HCT116 (cell line): ENCODE measurements at regions not wholly inside any gene's neighbourhood (a gene's known extent, or its start where the extent isn't known, plus 50 kb on each side); places are given as distances from the start of the nearest gene placed in this dataset.

Experiments
- ATAC-seq: fragments of 200-7000 bp; cut with Tn5 transposase; 2 replicates; pipeline ENCODE4 v1.9.1; 2020; ENCODE audit warnings: mild to moderate bottlenecking, moderate library complexity
- BruUV-seq: library from RNA; stranded (reverse); fragments of 400-500 nt; replicated peaks from 2 replicates; lab custom pipeline; 2021; lab: Mats Ljungman, UMichigan
- CTCF ChIA-PET: fragments of 300-600 bp; sonication (Branson Sonifier 250); formaldehyde crosslinking; loops from one replicate; lab custom pipeline; 2021; ENCODE audit warnings: antibody characterized with exemption; lab: Charles Lee
- POLR2A ChIA-PET: fragments of 300-600, 350-600 bp; sonication (Branson Sonifier 250); formaldehyde crosslinking; loops from one replicate; lab custom pipeline; 2021; ENCODE audit warnings: antibody characterized with exemption; lab: Charles Lee
- RAD21 ChIA-PET, 2 experiments: fragments of 300-600 bp; sonication (Branson Sonifier 250); formaldehyde crosslinking; loops; one replicate each; lab custom pipeline; 2023; ENCODE audit warnings: low total read pairs in 2 of 2; ENCODE audit not compliant: uncharacterized antibody in 2 of 2, unreplicated experiment in 2 of 2, low non-redundant PET in 1 of 2; lab: Charles Lee
- DNase-seq: peaks from one replicate; pipeline ENCODE4 v3.0.0-alpha.2; 2010; ENCODE audit warnings: low read depth, low spot score
- H2AFZ ChIP-seq: fragments of 200-600 bp; shearing (Covaris generic), sonication (generic); 2 replicates; pipeline ENCODE4 v1.6.1; 2017; ENCODE audit warnings: low read depth, mixed run types, mixed read lengths, antibody characterized with exemption, low read length; ENCODE audit not compliant: poor library complexity, severe bottlenecking
- H3K27ac ChIP-seq: 2 replicates; pipeline ENCODE4 v1.5.1; 2012; ENCODE audit warnings: low read depth, low read length
- H3K27me3 ChIP-seq: fragments of 200-600 bp; sonication (generic); 2 replicates; pipeline ENCODE4 v1.6.1; 2016; ENCODE audit warnings: mixed run types, low read length, mixed read lengths; ENCODE audit not compliant: insufficient read depth
- H3K36me3 ChIP-seq, 2 experiments: fragments of 200-500 bp in 1 of 2; fragments of 200-600 bp in 1 of 2; sonication (Bioruptor generic) in 1 of 2; sonication (generic) in 1 of 2; 2 replicates each; pipeline versions ENCODE4 v1.5.1 to v1.6.1; 2014 to 2016; ENCODE audit warnings: low read length in 2 of 2, inconsistent platforms in 1 of 2, mixed read lengths in 1 of 2, mixed run types in 1 of 2; ENCODE audit not compliant: insufficient read depth in 2 of 2, control insufficient read depth in 1 of 2
- H3K4me1 ChIP-seq, 2 experiments: fragments of 200-600 bp in 1 of 2; sonication (generic) in 1 of 2; 2 replicates each; pipeline versions ENCODE4 v1.5.1 to v1.6.1; 2012 to 2017; ENCODE audit warnings: low read length in 2 of 2, inconsistent platforms in 1 of 2, mild to moderate bottlenecking in 1 of 2, mixed read lengths in 1 of 2, mixed run types in 1 of 2, moderate library complexity in 1 of 2; ENCODE audit not compliant: insufficient read depth in 2 of 2, control insufficient read depth in 1 of 2
- H3K4me2 ChIP-seq: fragments of 200-600 bp; sonication (generic); 2 replicates; pipeline ENCODE4 v1.6.1; 2017; ENCODE audit warnings: mixed run types, low read length, mixed read lengths
- H3K4me3 ChIP-seq, 2 experiments: fragments of 200-600 bp in 1 of 2; sonication (generic) in 1 of 2; replicated peaks in 1 of 2; 2 replicates each; pipeline ENCODE4 v1.5.1; 2011 to 2016; ENCODE audit warnings: low read length in 2 of 2, control low read depth in 1 of 2, low read depth in 1 of 2, mild to moderate bottlenecking in 1 of 2, mixed read lengths in 1 of 2, mixed run types in 1 of 2
- H3K79me2 ChIP-seq: fragments of 200-600 bp; sonication (generic); 2 replicates; pipeline ENCODE4 v1.6.1; 2017; ENCODE audit warnings: mild to moderate bottlenecking, mixed run types, low read length, moderate library complexity, mixed read lengths; ENCODE audit not compliant: insufficient read depth
- H3K9ac ChIP-seq: fragments of 200-600 bp; sonication (generic); 2 replicates; pipeline ENCODE4 v1.6.1; 2016; ENCODE audit warnings: low read length, mixed read lengths
- H3K9me2 ChIP-seq: fragments of 200-600 bp; sonication (generic), shearing (Covaris generic); 2 replicates; pipeline ENCODE4 v1.6.1; 2017; ENCODE audit warnings: mixed run types, mild to moderate bottlenecking, moderate library complexity; ENCODE audit not compliant: insufficient read depth
- H3K9me3 ChIP-seq, 2 experiments: fragments of 200-500 bp in 1 of 2; fragments of 200-600 bp in 1 of 2; sonication (Bioruptor generic) in 1 of 2; sonication (generic) in 1 of 2; 2 replicates each; pipeline ENCODE4 v1.6.1; 2014 to 2017; ENCODE audit warnings: low read length in 2 of 2, mixed read lengths in 2 of 2, inconsistent platforms in 1 of 2, low read depth in 1 of 2, mild to moderate bottlenecking in 1 of 2, mixed run types in 1 of 2, moderate library complexity in 1 of 2; ENCODE audit not compliant: control insufficient read depth in 1 of 2, insufficient read depth in 1 of 2
- H4K20me1 ChIP-seq: fragments of 200-600 bp; sonication (generic), shearing (Covaris generic); 2 replicates; pipeline ENCODE4 v1.6.1; 2017; ENCODE audit warnings: mixed run types, mild to moderate bottlenecking, moderate library complexity; ENCODE audit not compliant: insufficient read depth
- EGR1 ChIP-seq: IDR thresholded peaks from 2 replicates; pipeline ENCODE4 v1.6.1; 2012; ENCODE audit warnings: low read depth
- ELF1 ChIP-seq: IDR thresholded peaks from 2 replicates; pipeline ENCODE4 v1.6.1; 2012; ENCODE audit warnings: low read depth, borderline replicate concordance
- RAD21 ChIP-seq: IDR thresholded peaks from 2 replicates; pipeline ENCODE4 v1.6.1; 2012; ENCODE audit warnings: low read depth, mild to moderate bottlenecking
- SIN3A ChIP-seq: IDR thresholded peaks from 2 replicates; pipeline ENCODE4 v1.6.1; 2012; ENCODE audit warnings: low read depth
- SRF ChIP-seq: IDR thresholded peaks from 2 replicates; pipeline ENCODE4 v1.6.1; 2012; ENCODE audit warnings: low read depth
- intact Hi-C: fragments of 100-400 bp; cut with micrococcal nuclease; formaldehyde crosslinking; loops from 2 replicates; pipeline ENCODE4 v1.10.0; 2022
- TF ChIP-seq, protein P1 (sequence below), 3 experiments: fragments of 200-600 bp in 1 of 3; sonication (generic) in 1 of 3; IDR thresholded peaks in 2 of 3; conservative IDR thresholded peaks in 1 of 3; 2 replicates each; pipeline ENCODE4 v1.5.1; 2012 to 2017; ENCODE audit warnings: low read depth in 2 of 3, low read length in 2 of 3, antibody characterized with exemption in 1 of 3, borderline replicate concordance in 1 of 3, control low read depth in 1 of 3, mild to moderate bottlenecking in 1 of 3, mixed read lengths in 1 of 3, mixed run types in 1 of 3, moderate library complexity in 1 of 3; ENCODE audit not compliant: insufficient read depth in 1 of 3
- TF ChIP-seq, protein P2 (sequence below): IDR thresholded peaks from 2 replicates; pipeline ENCODE4 v1.6.1; 2012; ENCODE audit warnings: low read depth
- TF ChIP-seq, protein P3 (sequence below): IDR thresholded peaks from 2 replicates; pipeline ENCODE4 v1.6.1; 2011; ENCODE audit warnings: mild to moderate bottlenecking, low read length, moderate library complexity; ENCODE audit not compliant: insufficient replicate concordance; ENCODE audit errors: extremely low read depth

DNA sequence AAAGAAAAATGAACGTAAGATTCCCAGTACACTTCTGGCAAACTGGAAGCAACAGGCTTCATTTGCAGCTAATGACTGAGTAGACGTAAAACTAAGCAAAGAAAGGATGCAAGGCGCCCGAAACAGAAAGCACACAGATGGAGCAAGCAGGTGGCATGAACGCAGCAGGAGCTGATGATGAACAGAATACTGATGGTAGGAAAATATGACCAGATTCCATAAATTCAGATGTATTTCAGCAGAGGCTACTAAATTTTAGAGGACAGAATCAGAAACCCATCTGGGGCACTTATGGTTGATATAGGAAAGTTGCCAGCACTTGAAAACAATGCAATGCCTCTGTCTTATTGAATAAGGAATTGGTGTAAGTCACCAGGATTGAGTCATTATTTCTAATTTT is 658.7 kb upstream of the LINC00305 start:
- ChIA-PET CTCF (no interaction called here), POLR2A (no interaction called here), RAD21 (no interaction called here)
- no peaks in the 10 kb centered on the region for H4K20me1 ChIP-seq
- H3K4me2 ChIP-seq, result no peak overlapping the region
- no peak overlapping the region for H3K27ac ChIP-seq
- no peaks in the 10 kb centered on the region for H3K4me1 ChIP-seq
- H3K79me2 ChIP-seq, result no peaks in the 10 kb centered on the region
- DNase-seq (no peak), ATAC-seq (no peak)
- peaks cover 12 to 23% of the 10 kb centered on the region in 2 experiments; a peak in 2 of 4 replicates for H3K9me3 ChIP-seq
- TF ChIP-seq EGR1, result no peak
- TF ChIP-seq, protein P1, sequence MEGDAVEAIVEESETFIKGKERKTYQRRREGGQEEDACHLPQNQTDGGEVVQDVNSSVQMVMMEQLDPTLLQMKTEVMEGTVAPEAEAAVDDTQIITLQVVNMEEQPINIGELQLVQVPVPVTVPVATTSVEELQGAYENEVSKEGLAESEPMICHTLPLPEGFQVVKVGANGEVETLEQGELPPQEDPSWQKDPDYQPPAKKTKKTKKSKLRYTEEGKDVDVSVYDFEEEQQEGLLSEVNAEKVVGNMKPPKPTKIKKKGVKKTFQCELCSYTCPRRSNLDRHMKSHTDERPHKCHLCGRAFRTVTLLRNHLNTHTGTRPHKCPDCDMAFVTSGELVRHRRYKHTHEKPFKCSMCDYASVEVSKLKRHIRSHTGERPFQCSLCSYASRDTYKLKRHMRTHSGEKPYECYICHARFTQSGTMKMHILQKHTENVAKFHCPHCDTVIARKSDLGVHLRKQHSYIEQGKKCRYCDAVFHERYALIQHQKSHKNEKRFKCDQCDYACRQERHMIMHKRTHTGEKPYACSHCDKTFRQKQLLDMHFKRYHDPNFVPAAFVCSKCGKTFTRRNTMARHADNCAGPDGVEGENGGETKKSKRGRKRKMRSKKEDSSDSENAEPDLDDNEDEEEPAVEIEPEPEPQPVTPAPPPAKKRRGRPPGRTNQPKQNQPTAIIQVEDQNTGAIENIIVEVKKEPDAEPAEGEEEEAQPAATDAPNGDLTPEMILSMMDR (IDR thresholded peaks at IDR 0.05 in 2 of 3, conservative IDR thresholded peaks at IDR 0.05 in 1 of 3; ENCODE audit: borderline replicate concordance in 1 of 3, insufficient read depth in 1 of 3, low read depth in 2 of 3, low read length in 2 of 3), result no peak
- no peaks in the 10 kb centered on the region for H3K27me3 ChIP-seq
- H3K4me3 ChIP-seq, result no peak overlapping the region
- intact Hi-C loops, result no loop called here
- H3K9ac ChIP-seq, result no peak overlapping the region
- no peak overlapping the region for H2AFZ ChIP-seq
- no peaks in the 10 kb centered on the region for H3K9me2 ChIP-seq
- H3K36me3 ChIP-seq, result no peaks in the 10 kb centered on the region
- no TSS peak for BruUV-seq

DNA sequence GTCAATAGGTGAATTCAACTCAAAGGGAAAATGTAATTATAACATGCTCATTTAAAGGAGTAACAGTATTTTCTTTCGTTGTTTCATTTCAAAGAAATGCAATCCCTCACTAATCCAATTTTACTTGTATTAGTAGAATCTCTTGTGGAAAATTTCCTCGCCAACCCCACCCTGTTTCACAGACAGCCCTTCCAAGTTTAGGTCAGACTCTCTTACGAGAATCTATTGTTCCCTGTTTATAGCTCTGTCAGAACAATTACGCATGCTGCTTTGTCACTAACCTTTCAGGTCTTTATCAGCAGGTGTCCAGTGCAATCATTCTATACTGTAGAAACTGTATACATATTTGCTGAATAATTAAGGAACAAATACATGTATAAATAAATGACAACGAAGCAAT is 657.8 kb upstream of the LINC00305 start:
- H4K20me1 ChIP-seq, result no peaks in the 10 kb centered on the region
- ChIA-PET POLR2A (no interaction called here), CTCF (no interaction called here)
- intact Hi-C loops, result no loop called here
- H3K9me3 ChIP-seq, result peaks cover 12 to 19% of the 10 kb centered on the region in 2 experiments; a peak in 2 of 4 replicates
- no TSS peak for BruUV-seq
- no peak overlapping the region for H3K9ac ChIP-seq
- no peaks in the 10 kb centered on the region for H3K36me3 ChIP-seq
- H3K27me3 ChIP-seq, result no peaks in the 10 kb centered on the region
- no peaks in the 10 kb centered on the region for H3K9me2 ChIP-seq
- TF ChIP-seq ELF1, result no peak
- no peak for TF ChIP-seq SRF
- TF ChIP-seq, protein P2, sequence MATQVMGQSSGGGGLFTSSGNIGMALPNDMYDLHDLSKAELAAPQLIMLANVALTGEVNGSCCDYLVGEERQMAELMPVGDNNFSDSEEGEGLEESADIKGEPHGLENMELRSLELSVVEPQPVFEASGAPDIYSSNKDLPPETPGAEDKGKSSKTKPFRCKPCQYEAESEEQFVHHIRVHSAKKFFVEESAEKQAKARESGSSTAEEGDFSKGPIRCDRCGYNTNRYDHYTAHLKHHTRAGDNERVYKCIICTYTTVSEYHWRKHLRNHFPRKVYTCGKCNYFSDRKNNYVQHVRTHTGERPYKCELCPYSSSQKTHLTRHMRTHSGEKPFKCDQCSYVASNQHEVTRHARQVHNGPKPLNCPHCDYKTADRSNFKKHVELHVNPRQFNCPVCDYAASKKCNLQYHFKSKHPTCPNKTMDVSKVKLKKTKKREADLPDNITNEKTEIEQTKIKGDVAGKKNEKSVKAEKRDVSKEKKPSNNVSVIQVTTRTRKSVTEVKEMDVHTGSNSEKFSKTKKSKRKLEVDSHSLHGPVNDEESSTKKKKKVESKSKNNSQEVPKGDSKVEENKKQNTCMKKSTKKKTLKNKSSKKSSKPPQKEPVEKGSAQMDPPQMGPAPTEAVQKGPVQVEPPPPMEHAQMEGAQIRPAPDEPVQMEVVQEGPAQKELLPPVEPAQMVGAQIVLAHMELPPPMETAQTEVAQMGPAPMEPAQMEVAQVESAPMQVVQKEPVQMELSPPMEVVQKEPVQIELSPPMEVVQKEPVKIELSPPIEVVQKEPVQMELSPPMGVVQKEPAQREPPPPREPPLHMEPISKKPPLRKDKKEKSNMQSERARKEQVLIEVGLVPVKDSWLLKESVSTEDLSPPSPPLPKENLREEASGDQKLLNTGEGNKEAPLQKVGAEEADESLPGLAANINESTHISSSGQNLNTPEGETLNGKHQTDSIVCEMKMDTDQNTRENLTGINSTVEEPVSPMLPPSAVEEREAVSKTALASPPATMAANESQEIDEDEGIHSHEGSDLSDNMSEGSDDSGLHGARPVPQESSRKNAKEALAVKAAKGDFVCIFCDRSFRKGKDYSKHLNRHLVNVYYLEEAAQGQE, result no peak
- TF ChIP-seq RAD21, result no peak
- TF ChIP-seq, protein P3, sequence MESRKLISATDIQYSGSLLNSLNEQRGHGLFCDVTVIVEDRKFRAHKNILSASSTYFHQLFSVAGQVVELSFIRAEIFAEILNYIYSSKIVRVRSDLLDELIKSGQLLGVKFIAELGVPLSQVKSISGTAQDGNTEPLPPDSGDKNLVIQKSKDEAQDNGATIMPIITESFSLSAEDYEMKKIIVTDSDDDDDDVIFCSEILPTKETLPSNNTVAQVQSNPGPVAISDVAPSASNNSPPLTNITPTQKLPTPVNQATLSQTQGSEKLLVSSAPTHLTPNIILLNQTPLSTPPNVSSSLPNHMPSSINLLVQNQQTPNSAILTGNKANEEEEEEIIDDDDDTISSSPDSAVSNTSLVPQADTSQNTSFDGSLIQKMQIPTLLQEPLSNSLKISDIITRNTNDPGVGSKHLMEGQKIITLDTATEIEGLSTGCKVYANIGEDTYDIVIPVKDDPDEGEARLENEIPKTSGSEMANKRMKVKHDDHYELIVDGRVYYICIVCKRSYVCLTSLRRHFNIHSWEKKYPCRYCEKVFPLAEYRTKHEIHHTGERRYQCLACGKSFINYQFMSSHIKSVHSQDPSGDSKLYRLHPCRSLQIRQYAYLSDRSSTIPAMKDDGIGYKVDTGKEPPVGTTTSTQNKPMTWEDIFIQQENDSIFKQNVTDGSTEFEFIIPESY, result no peak
- TF ChIP-seq SIN3A, result no peak
- TF ChIP-seq, all 23 proteins: peak for 0
- DNase-seq (no peak), ATAC-seq (no peak)
- Histone ChIP-seq H3K4me2 (no peak overlapping the region), H3K4me3 (no peak overlapping the region), H3K4me1 (no peaks in the 10 kb centered on the region), H3K27ac (no peak overlapping the region), H3K79me2 (no peaks in the 10 kb centered on the region), H2AFZ (no peak overlapping the region)
- RAD21 ChIA-PET, result no interaction called here
